A549 (cell line): ENCODE measurements at regions not wholly inside any gene's neighbourhood (a gene's known extent, or its start where the extent isn't known, plus 50 kb on each side); places are given as distances from the start of the nearest gene placed in this dataset.

Experiments used
- ATAC-seq, 2 experiments: fragments of 200-7000 bp in 1 of 2; fragments of >200 bp in 1 of 2; cut with Nextera tagmentation in 1 of 2; cut with Tn5 transposase in 1 of 2; 3 replicates each; pipeline versions ENCODE4 v1.8.0 to v1.9.1; 2018 to 2020; ENCODE audit warnings: mild to moderate bottlenecking in 1 of 2, moderate library complexity in 1 of 2
- CTCF ChIA-PET: fragments of 300-600 bp; sonication (Branson Sonifier 250); formaldehyde crosslinking; extraction: SDS; loops from one replicate; lab custom pipeline; 2021; ENCODE audit warnings: antibody characterized with exemption, inconsistent platforms; lab: Yijun Ruan, JAX
- POLR2A ChIA-PET: fragments of 350-600 bp; formaldehyde crosslinking; extraction: SDS; loops from one replicate; lab custom pipeline; 2021; ENCODE audit warnings: antibody characterized with exemption, inconsistent platforms; lab: Yijun Ruan, JAX
- DNase-seq, 2 experiments: peaks; one replicate each; pipeline versions ENCODE4 v3.0.0 to v3.0.0-alpha.2; 2011 to 2016; ENCODE audit warnings: low read depth in 1 of 2, low spot score in 1 of 2
- FAIRE-seq: peaks from 2 replicates; lab custom pipeline; 2011; peaks lifted over from hg19 to GRCh38; lab: Jason Lieb, UNC
- H3K27ac ChIP-seq, 2 experiments: fragments of >200 bp; sonication (Bioruptor Twin); formaldehyde crosslinking; 3 replicates each; pipeline ENCODE4 v1.5.1; 2016 to 2017
- H3K4me1 ChIP-seq: fragments of >200 bp; sonication (Bioruptor Twin); formaldehyde crosslinking; 3 replicates; pipeline ENCODE4 v1.6.1; 2016
- H3K4me2 ChIP-seq: fragments of >200 bp; sonication (Bioruptor Twin); formaldehyde crosslinking; 3 replicates; pipeline ENCODE4 v1.6.1; 2016
- H3K4me3 ChIP-seq: fragments of >200 bp; sonication (Bioruptor Twin); formaldehyde crosslinking; 3 replicates; pipeline ENCODE4 v1.5.1; 2016
- H3K9me3 ChIP-seq: fragments of >200 bp; sonication (Bioruptor Twin); formaldehyde crosslinking; 3 replicates; pipeline ENCODE4 v1.6.1; 2016
- CEBPB ChIP-seq, 2 experiments: fragments of >200 bp in 1 of 2; sonication (Bioruptor Twin) in 1 of 2; formaldehyde crosslinking in 1 of 2; IDR thresholded peaks; 2 replicates each; pipeline ENCODE4 v1.6.1; 2012 to 2016
- E2F6 ChIP-seq: IDR thresholded peaks from 2 replicates; pipeline ENCODE4 v1.6.1; 2012; ENCODE audit warnings: low read depth, borderline replicate concordance
- ESRRA ChIP-seq: fragments of 150-350 bp; IDR thresholded peaks from 2 replicates; pipeline ENCODE4 v1.6.1; 2014; ENCODE audit warnings: mild to moderate bottlenecking, low read length, borderline replicate concordance
- FOXS1 ChIP-seq: fragments of 250-450 bp; sonication (Bioruptor Pico); IDR thresholded peaks from 2 replicates; pipeline ENCODE4 v1.5.0; 2020; ENCODE audit warnings: mild to moderate bottlenecking, moderate library complexity
- HOXB13 ChIP-seq: fragments of 250-450 bp; sonication (Bioruptor Pico); IDR thresholded peaks from 2 replicates; pipeline ENCODE4 v1.5.0; 2020; ENCODE audit warnings: low read depth, mild to moderate bottlenecking, moderate library complexity
- HOXB5 ChIP-seq: fragments of 250-450 bp; sonication (Bioruptor Pico); IDR thresholded peaks from 2 replicates; pipeline ENCODE4 v1.5.0; 2020; ENCODE audit warnings: mild to moderate bottlenecking, moderate library complexity
- JUNB ChIP-seq: fragments of >200 bp; sonication (Bioruptor Twin); formaldehyde crosslinking; IDR thresholded peaks from 2 replicates; pipeline ENCODE4 v1.6.1; 2016
- MAFK ChIP-seq: fragments of 450-650 bp; IDR thresholded peaks from 2 replicates; pipeline ENCODE4 v1.6.1; 2014; ENCODE audit not compliant: partially characterized antibody
- MAZ ChIP-seq: fragments of 150-350 bp; IDR thresholded peaks from 2 replicates; pipeline ENCODE4 v1.6.1; 2014; ENCODE audit warnings: antibody characterized with exemption, low read depth, low read length, borderline replicate concordance
- NFE2L2 ChIP-seq: fragments of 150-350 bp; conservative IDR thresholded peaks from 2 replicates; pipeline ENCODE4 v1.6.1; 2014; ENCODE audit warnings: low read length
- PHF8 ChIP-seq: fragments of 200-600 bp; sonication (generic); IDR thresholded peaks from 2 replicates; pipeline ENCODE4 v1.6.1; 2016; ENCODE audit warnings: low read depth, mild to moderate bottlenecking, antibody characterized with exemption, moderate library complexity, borderline replicate concordance
- POLR2A ChIP-seq: IDR thresholded peaks from 2 replicates; pipeline ENCODE4 v1.6.1; 2012; ENCODE audit warnings: mild to moderate bottlenecking, low read length
- RCOR1 ChIP-seq: fragments of 150-350 bp; IDR thresholded peaks from 2 replicates; pipeline ENCODE4 v1.6.1; 2014; ENCODE audit warnings: antibody characterized with exemption, low read length, low read depth
- REST ChIP-seq: fragments of 200-600 bp; sonication (generic); IDR thresholded peaks from 2 replicates; pipeline ENCODE4 v1.6.1; 2016; ENCODE audit warnings: antibody characterized with exemption, mild to moderate bottlenecking, moderate library complexity
- SREBF2 ChIP-seq: fragments of 450-650 bp; IDR thresholded peaks from 2 replicates; pipeline ENCODE4 v1.6.1; 2014; ENCODE audit warnings: mild to moderate bottlenecking, moderate library complexity
- ZC3H11A ChIP-seq: fragments of 450-650 bp; IDR thresholded peaks from 2 replicates; pipeline ENCODE4 v1.6.1; 2014; ENCODE audit warnings: antibody characterized with exemption, mild to moderate bottlenecking
- ZFP36 ChIP-seq: fragments of 450-650 bp; IDR thresholded peaks from 2 replicates; pipeline ENCODE4 v1.6.1; 2014; ENCODE audit warnings: borderline replicate concordance; ENCODE audit not compliant: partially characterized antibody
- ZSCAN20 ChIP-seq: fragments of 250-450 bp; sonication (Bioruptor Pico); IDR thresholded peaks from 2 replicates; pipeline ENCODE4 v1.8.0; 2022; ENCODE audit warnings: mild to moderate bottlenecking, moderate library complexity
- WGBS: methylation state at CpG from one replicate; pipeline ENCODE4 v1.1.6; 2017; ENCODE audit errors: missing lambda C conversion rate; 5-methylcytosine and 5-hydroxymethylcytosine counted together
- TF ChIP-seq, protein P1 (sequence below): IDR thresholded peaks from 2 replicates; pipeline ENCODE4 v1.6.1; 2012
- TF ChIP-seq, protein P2 (sequence below): fragments of >200 bp; sonication (Bioruptor Twin); formaldehyde crosslinking; IDR thresholded peaks from 3 replicates; pipeline ENCODE4 v1.6.1; 2016
- TF ChIP-seq, protein P3 (sequence below): IDR thresholded peaks from 2 replicates; pipeline ENCODE4 v1.6.1; 2012

GRCh38 chr6:117169064-117169665, 96.2 kb upstream of the VGLL2 start:
- ChIA-PET POLR2A (no interaction called here), CTCF (no interaction called here)
- H3K27ac ChIP-seq, result no peak overlapping the region
- H3K4me2 ChIP-seq, result no peak overlapping the region
- no peaks in the 10 kb centered on the region for H3K9me3 ChIP-seq
- no peak overlapping the region for H3K4me3 ChIP-seq
- ATAC-seq, result no peak
- 49% methylated on average over 5 of the region's 5 CpGs for WGBS
- TF ChIP-seq, protein P1, sequence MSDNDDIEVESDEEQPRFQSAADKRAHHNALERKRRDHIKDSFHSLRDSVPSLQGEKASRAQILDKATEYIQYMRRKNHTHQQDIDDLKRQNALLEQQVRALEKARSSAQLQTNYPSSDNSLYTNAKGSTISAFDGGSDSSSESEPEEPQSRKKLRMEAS, result no peak
- no peak for TF ChIP-seq HOXB5 (CRISPR knock-in tag)
- TF ChIP-seq HOXB13, result no peak
- TF ChIP-seq, protein P2, sequence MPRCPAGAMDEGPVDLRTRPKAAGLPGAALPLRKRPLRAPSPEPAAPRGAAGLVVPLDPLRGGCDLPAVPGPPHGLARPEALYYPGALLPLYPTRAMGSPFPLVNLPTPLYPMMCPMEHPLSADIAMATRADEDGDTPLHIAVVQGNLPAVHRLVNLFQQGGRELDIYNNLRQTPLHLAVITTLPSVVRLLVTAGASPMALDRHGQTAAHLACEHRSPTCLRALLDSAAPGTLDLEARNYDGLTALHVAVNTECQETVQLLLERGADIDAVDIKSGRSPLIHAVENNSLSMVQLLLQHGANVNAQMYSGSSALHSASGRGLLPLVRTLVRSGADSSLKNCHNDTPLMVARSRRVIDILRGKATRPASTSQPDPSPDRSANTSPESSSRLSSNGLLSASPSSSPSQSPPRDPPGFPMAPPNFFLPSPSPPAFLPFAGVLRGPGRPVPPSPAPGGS, result no peak
- no peak for TF ChIP-seq ZSCAN20 (CRISPR knock-in tag)
- no peak for TF ChIP-seq REST
- no peak for TF ChIP-seq MAFK
- TF ChIP-seq SREBF2, result no peak
- TF ChIP-seq CEBPB (IDR thresholded peaks at IDR 0.05), result no peak
- TF ChIP-seq MAZ, result no peak
- no peak for TF ChIP-seq FOXS1 (CRISPR knock-in tag)
- TF ChIP-seq RCOR1, result no peak
- no peak for TF ChIP-seq ESRRA
- no peak for TF ChIP-seq E2F6
- TF ChIP-seq, protein P3, sequence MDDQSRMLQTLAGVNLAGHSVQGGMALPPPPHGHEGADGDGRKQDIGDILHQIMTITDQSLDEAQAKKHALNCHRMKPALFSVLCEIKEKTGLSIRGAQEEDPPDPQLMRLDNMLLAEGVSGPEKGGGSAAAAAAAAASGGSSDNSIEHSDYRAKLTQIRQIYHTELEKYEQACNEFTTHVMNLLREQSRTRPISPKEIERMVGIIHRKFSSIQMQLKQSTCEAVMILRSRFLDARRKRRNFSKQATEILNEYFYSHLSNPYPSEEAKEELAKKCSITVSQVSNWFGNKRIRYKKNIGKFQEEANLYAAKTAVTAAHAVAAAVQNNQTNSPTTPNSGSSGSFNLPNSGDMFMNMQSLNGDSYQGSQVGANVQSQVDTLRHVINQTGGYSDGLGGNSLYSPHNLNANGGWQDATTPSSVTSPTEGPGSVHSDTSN, result no peak
- no peak for TF ChIP-seq POLR2A
- no peak for TF ChIP-seq PHF8
- TF ChIP-seq ZFP36, result no peak
- no peak for TF ChIP-seq JUNB
- DNase-seq, result no peak
- FAIRE-seq, result no peak
- no peaks in the 10 kb centered on the region for H3K4me1 ChIP-seq

GRCh38 chr6:117169781-117170281, 95.5 kb upstream of the VGLL2 start:
- no peak overlapping the region for H3K4me3 ChIP-seq
- DNase-seq, result no peak
- CTCF ChIA-PET, result no interaction called here
- no peak overlapping the region for H3K4me2 ChIP-seq
- FAIRE-seq, result no peak
- no peak overlapping the region for H3K27ac ChIP-seq
- TF ChIP-seq ZC3H11A, result no peak
- TF ChIP-seq, protein P2, result no peak
- no peak for TF ChIP-seq NFE2L2
- no peak for TF ChIP-seq MAZ
- TF ChIP-seq, all 56 proteins: peak for 0
- no peak for ATAC-seq
- 5% methylated on average over 1 of the region's 1 CpG for WGBS
- Histone ChIP-seq H3K9me3 (no peaks in the 10 kb centered on the region), H3K4me1 (no peaks in the 10 kb centered on the region)
- POLR2A ChIA-PET, result interaction anchor here (0.7 kb wide), 1 partner anchor 185 kb away, joined by 6 read pairs; no protein-coding TSS in a partner anchor
